Thyroid gland (tissue), 4 donors: ENCODE measurements at regions not wholly inside any gene's neighbourhood (a gene's known extent, or its start where the extent isn't known, plus 50 kb on each side); places are given as distances from the start of the nearest gene placed in this dataset.
A peak's percentile ranks its signal among the peaks of the same experiment; 100 is the strongest.

Experiments
- DNase-seq, 2 donors: peaks; one replicate each; pipeline ENCODE4 v3.0.0-alpha.2; 2019
- H3K27ac ChIP-seq, 3 donors: fragments of 200-600 bp; sonication (generic); 1 replicate in 2 of 3; 2 replicates in 1 of 3; pipeline ENCODE4 v1.5.1; 2016 to 2019; ENCODE audit warnings: mild to moderate bottlenecking in 1 of 3, moderate library complexity in 1 of 3
- H3K27me3 ChIP-seq: fragments of 200-600 bp; sonication (generic); one replicate; pipeline ENCODE4 v1.5.1; 2019
- H3K36me3 ChIP-seq, 2 donors: fragments of 200-600 bp; sonication (generic); one replicate each; pipeline ENCODE4 v1.5.1; 2016 to 2019
- H3K4me1 ChIP-seq, 2 donors: fragments of 200-600 bp; sonication (generic); one replicate each; pipeline ENCODE4 v1.5.1; 2017 to 2019
- H3K4me3 ChIP-seq, 3 donors: fragments of 200-600 bp; sonication (generic); replicated peaks in 1 of 3; 1 replicate in 2 of 3; 2 replicates in 1 of 3; pipeline ENCODE4 v1.5.1; 2016; ENCODE audit warnings: mild to moderate bottlenecking in 1 of 3
- H3K9me3 ChIP-seq: fragments of 200-600 bp; sonication (generic); one replicate; pipeline ENCODE4 v1.5.1; 2017
- POLR2A ChIP-seq, 2 donors: fragments of 450-650 bp; IDR thresholded peaks; one replicate each; pipeline ENCODE4 v1.6.1; 2017; ENCODE audit warnings: antibody characterized with exemption in 2 of 2, mild to moderate bottlenecking in 2 of 2, moderate library complexity in 1 of 2
- WGBS, 2 donors: methylation state at CpG; one replicate each; pipeline ENCODE4 v1.1.5; 2017; 5-methylcytosine and 5-hydroxymethylcytosine counted together
- intact Hi-C: fragments of 100-400 bp; cut with DNase I; formaldehyde crosslinking; loops from one replicate; pipeline ENCODE4 v1.15.1; 2023
- TF ChIP-seq, protein P1 (sequence below), 6 experiments: fragments of 200-600 bp in 3 of 6; fragments of 450-650 bp in 3 of 6; sonication (generic) in 3 of 6; IDR thresholded peaks; one replicate each; pipeline ENCODE4 v1.5.1; 2016 to 2019; ENCODE audit warnings: antibody characterized with exemption in 6 of 6, mild to moderate bottlenecking in 2 of 6, inconsistent platforms in 1 of 6, moderate library complexity in 1 of 6

DNA sequence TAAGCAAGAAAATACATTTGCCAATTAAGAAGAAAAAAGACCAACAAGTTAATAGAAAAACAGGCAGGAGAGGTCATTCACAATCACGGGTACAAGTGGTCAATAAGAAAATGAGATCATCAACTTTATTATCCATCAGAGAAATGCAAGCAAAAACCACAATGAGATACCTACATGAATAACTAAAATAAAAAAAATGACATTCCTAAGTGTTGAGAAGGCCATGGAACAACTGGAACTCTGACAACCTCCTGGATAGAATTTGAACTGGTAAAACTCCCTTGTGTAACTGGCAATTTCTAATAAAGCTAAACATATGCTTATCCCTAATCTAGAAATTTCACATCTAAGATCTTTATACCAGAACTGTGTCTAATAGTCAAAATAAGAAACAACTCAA, 135.4 kb upstream of the BACE2 start:
- H3K9me3 ChIP-seq = no peaks in the 10 kb centered on the region
- intact Hi-C loops = no loop called here
- H3K27ac ChIP-seq = no peak overlapping the region
- no peak overlapping the region for H3K4me3 ChIP-seq
- TF ChIP-seq, protein P1, sequence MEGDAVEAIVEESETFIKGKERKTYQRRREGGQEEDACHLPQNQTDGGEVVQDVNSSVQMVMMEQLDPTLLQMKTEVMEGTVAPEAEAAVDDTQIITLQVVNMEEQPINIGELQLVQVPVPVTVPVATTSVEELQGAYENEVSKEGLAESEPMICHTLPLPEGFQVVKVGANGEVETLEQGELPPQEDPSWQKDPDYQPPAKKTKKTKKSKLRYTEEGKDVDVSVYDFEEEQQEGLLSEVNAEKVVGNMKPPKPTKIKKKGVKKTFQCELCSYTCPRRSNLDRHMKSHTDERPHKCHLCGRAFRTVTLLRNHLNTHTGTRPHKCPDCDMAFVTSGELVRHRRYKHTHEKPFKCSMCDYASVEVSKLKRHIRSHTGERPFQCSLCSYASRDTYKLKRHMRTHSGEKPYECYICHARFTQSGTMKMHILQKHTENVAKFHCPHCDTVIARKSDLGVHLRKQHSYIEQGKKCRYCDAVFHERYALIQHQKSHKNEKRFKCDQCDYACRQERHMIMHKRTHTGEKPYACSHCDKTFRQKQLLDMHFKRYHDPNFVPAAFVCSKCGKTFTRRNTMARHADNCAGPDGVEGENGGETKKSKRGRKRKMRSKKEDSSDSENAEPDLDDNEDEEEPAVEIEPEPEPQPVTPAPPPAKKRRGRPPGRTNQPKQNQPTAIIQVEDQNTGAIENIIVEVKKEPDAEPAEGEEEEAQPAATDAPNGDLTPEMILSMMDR (IDR thresholded peaks at IDR 0.05) = no peak
- TF ChIP-seq POLR2A (IDR thresholded peaks at IDR 0.05) = no peak
- WGBS, 2 donors = 83 to 96% methylated on average over 1 of the region's 1 CpG
- peaks cover 3% of the 10 kb centered on the region for H3K27me3 ChIP-seq
- no peaks in the 10 kb centered on the region for H3K36me3 ChIP-seq
- no peak for DNase-seq
- H3K4me1 ChIP-seq = no peaks in the 10 kb centered on the region

DNA sequence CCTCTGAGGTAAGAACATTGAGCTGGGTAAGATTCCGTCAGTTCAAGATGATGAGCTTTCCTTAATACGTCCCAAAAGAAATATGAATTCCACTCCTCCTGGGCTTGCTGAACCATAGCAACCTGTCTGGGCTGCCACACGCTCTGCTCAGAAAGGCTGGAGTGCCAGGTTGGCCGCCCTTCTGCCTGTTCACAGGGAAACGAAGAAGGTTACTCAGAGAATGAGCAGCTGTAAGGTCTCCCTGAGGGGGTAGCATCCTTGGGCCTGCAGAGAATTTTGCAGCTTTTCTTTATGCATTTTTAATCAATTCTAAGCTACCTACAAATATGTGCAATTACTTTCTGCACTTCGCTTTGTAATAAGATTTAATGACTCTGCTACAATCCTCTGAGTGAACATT, 130.7 kb upstream of the BACE2 start:
- H3K27me3 ChIP-seq = peaks cover 2% of the 10 kb centered on the region
- no peaks in the 10 kb centered on the region for H3K36me3 ChIP-seq
- no peak for TF ChIP-seq POLR2A (IDR thresholded peaks at IDR 0.05)
- TF ChIP-seq, protein P1 (IDR thresholded peaks at IDR 0.05) = no peak
- WGBS, 2 donors = 71 to 74% methylated on average over 6 of the region's 6 CpGs
- no peak for DNase-seq
- H3K9me3 ChIP-seq = no peaks in the 10 kb centered on the region
- H3K4me3 ChIP-seq = no peak overlapping the region
- no peak overlapping the region for H3K27ac ChIP-seq
- intact Hi-C loops = no loop called here
- H3K4me1 ChIP-seq = no peaks in the 10 kb centered on the region

DNA sequence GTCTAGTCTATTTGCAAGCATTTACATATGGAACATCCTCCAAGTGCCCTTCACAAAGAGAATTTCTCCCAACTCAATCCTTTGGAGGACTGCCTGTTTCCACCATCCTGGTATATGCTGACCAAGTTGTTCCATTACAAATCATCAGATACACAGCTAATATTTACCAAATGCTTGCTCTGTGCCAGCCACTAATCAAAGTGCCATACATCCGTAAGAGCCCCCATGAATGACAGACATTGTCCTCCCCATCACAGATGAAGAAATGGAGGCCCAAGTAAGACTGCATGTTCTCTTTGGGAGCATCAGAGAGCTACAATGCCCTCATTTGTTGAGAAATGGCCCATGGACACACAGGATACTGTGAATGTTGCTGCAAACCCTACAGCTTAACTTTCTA, 130.0 kb upstream of the BACE2 start:
- WGBS, 2 donors = 100% methylated on average over 1 of the region's 1 CpG
- DNase-seq = no peak
- H3K36me3 ChIP-seq = no peaks in the 10 kb centered on the region

DNA sequence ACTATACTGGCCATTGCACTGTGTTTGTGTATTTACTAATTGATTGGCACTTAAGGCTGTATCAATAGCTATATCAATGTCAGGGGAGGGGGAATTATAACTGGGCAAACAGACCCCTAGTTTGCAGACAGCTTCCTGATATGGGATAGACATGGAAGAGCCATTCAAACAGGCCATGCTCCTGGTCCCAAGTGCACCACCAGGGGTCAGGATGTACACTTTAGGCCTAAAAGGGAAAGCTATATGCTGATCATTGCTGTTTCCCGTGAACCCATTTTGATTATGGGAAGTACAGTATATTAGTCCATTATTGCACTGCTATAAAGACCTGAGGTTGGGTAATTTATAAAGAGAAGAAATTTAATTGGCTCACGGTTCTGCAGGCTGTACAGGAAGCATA, 124.9 kb upstream of the BACE2 start:
- H3K27me3 ChIP-seq = no peaks in the 10 kb centered on the region
- TF ChIP-seq, protein P1 (IDR thresholded peaks at IDR 0.05) = no peak
- no peak for TF ChIP-seq POLR2A (IDR thresholded peaks at IDR 0.05)
- 78 to 88% methylated on average over 2 of the region's 2 CpGs for WGBS, 2 donors

More for the DNA sequence above, 130.0 kb upstream of the BACE2 start:
- intact Hi-C loops = no loop called here
- Histone ChIP-seq H3K9me3 (no peaks in the 10 kb centered on the region), H3K27me3 (no peaks in the 10 kb centered on the region), H3K4me1 (no peaks in the 10 kb centered on the region), H3K4me3 (no peak overlapping the region), H3K27ac (no peak overlapping the region)
- TF ChIP-seq, protein P1 (IDR thresholded peaks at IDR 0.05) = no peak
- TF ChIP-seq POLR2A (IDR thresholded peaks at IDR 0.05) = no peak

DNA sequence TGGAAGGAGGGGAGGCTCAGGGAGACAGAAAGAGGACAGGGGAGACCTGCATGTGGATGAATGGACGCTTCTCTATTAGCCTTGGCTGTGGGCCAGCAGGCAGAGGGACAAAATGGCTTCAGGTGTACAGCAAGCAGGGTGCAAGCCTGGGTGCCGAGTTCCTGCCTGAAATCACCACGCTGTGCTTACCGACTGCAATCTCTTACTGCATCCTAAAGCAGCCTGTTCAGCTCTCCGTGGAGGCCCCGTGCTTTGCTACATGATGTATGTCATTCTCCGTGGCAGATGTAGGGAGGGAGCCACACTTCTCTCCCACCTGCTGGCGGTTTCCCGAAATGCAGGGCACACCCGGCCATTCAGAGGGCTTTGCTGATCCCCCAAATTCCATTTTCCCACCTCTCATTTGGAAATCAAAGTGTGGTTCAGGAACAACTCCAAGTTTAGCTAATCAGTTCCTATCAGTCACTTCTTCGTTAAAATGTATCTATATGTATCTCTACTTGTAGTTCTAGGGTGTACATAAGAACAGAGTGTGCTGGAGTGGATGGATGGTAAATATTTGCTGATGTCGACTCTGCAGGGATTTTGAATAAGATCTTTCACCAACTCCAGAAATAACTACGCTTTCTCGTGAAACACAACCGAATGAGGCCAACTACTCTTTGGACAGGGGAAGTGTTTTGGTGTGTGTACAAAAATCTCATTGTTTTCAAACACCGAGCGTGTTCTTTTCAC, 122.3 kb upstream of the BACE2 start:
- 38 to 44% methylated on average over 17 of the region's 17 CpGs for WGBS, 2 donors
- intact Hi-C loops = no loop called here
- Histone ChIP-seq H3K27ac (no peak overlapping the region), H3K36me3 (no peaks in the 10 kb centered on the region), H3K4me1 (no peaks in the 10 kb centered on the region), H3K4me3 (no peak overlapping the region), H3K27me3 (no peaks in the 10 kb centered on the region), H3K9me3 (no peaks in the 10 kb centered on the region)
- TF ChIP-seq POLR2A (IDR thresholded peaks at IDR 0.05) = no peak
- TF ChIP-seq, protein P1 (IDR thresholded peaks at IDR 0.05) = peak in 3 of 6 experiments; percentile 28 to 38 (median 33)
- DNase-seq = peak; percentile 31 to 50

More for the DNA sequence above, 124.9 kb upstream of the BACE2 start:
- Histone ChIP-seq H3K4me1 (no peaks in the 10 kb centered on the region), H3K27ac (no peak overlapping the region), H3K9me3 (no peaks in the 10 kb centered on the region), H3K36me3 (no peaks in the 10 kb centered on the region), H3K4me3 (no peak overlapping the region)
- DNase-seq = no peak
- intact Hi-C loops = no loop called here
